Thyroid gland (tissue), 4 donors: ENCODE measurements at regions not wholly inside any gene's neighbourhood (a gene's known extent, or its start where the extent isn't known, plus 50 kb on each side); places are given as distances from the start of the nearest gene placed in this dataset.

Experiments
- DNase-seq, 2 donors: peaks; one replicate each; pipeline ENCODE4 v3.0.0-alpha.2; 2019
- H3K27ac ChIP-seq, 3 donors: fragments of 200-600 bp; sonication (generic); 1 replicate in 2 of 3; 2 replicates in 1 of 3; pipeline ENCODE4 v1.5.1; 2016 to 2019; ENCODE audit warnings: mild to moderate bottlenecking in 1 of 3, moderate library complexity in 1 of 3
- H3K27me3 ChIP-seq: fragments of 200-600 bp; sonication (generic); one replicate; pipeline ENCODE4 v1.5.1; 2019
- H3K36me3 ChIP-seq, 2 donors: fragments of 200-600 bp; sonication (generic); one replicate each; pipeline ENCODE4 v1.5.1; 2016 to 2019
- H3K4me1 ChIP-seq, 2 donors: fragments of 200-600 bp; sonication (generic); one replicate each; pipeline ENCODE4 v1.5.1; 2017 to 2019
- H3K4me3 ChIP-seq, 3 donors: fragments of 200-600 bp; sonication (generic); replicated peaks in 1 of 3; 1 replicate in 2 of 3; 2 replicates in 1 of 3; pipeline ENCODE4 v1.5.1; 2016; ENCODE audit warnings: mild to moderate bottlenecking in 1 of 3
- H3K9me3 ChIP-seq: fragments of 200-600 bp; sonication (generic); one replicate; pipeline ENCODE4 v1.5.1; 2017
- CTCF ChIP-seq, 6 experiments: fragments of 200-600 bp in 3 of 6; fragments of 450-650 bp in 3 of 6; sonication (generic) in 3 of 6; IDR thresholded peaks; one replicate each; pipeline ENCODE4 v1.5.1; 2016 to 2019; ENCODE audit warnings: antibody characterized with exemption in 6 of 6, mild to moderate bottlenecking in 2 of 6, inconsistent platforms in 1 of 6, moderate library complexity in 1 of 6
- POLR2A ChIP-seq, 2 donors: fragments of 450-650 bp; IDR thresholded peaks; one replicate each; pipeline ENCODE4 v1.6.1; 2017; ENCODE audit warnings: antibody characterized with exemption in 2 of 2, mild to moderate bottlenecking in 2 of 2, moderate library complexity in 1 of 2
- WGBS, 2 donors: methylation state at CpG; one replicate each; pipeline ENCODE4 v1.1.5; 2017; 5-methylcytosine and 5-hydroxymethylcytosine counted together
- intact Hi-C: fragments of 100-400 bp; cut with DNase I; formaldehyde crosslinking; loops from one replicate; pipeline ENCODE4 v1.15.1; 2023

DNA sequence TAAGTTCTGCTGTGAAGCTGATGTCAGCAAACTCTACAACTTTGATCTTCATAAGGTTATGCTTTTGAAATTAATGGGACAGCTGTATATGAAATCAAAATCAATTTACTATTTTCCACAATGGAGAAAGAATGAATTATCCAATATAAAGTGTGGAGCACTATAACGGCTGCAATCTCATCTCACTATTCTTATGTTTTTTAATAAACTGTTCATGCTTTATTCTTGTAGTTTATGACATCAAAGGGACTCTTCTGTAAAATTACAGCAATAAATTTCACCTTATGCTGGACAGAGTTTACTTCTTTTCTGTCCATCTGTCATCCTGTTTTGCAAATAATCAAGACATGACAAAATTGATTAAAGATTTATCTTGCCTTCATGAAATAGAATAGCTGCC is 192.5 kb downstream of the TECRL start:
- Histone ChIP-seq H3K36me3 (no peaks in the 10 kb centered on the region), H3K27me3 (no peaks in the 10 kb centered on the region), H3K4me1 (no peaks in the 10 kb centered on the region), H3K9me3 (no peaks in the 10 kb centered on the region), H3K4me3 (no peak overlapping the region), H3K27ac (no peak overlapping the region)
- intact Hi-C loops: no loop called here
- TF ChIP-seq CTCF (IDR thresholded peaks at IDR 0.05): no peak
- TF ChIP-seq POLR2A (IDR thresholded peaks at IDR 0.05): no peak
- WGBS, 2 donors: 78 to 90% methylated on average over 1 of the region's 1 CpG
- no peak for DNase-seq

DNA sequence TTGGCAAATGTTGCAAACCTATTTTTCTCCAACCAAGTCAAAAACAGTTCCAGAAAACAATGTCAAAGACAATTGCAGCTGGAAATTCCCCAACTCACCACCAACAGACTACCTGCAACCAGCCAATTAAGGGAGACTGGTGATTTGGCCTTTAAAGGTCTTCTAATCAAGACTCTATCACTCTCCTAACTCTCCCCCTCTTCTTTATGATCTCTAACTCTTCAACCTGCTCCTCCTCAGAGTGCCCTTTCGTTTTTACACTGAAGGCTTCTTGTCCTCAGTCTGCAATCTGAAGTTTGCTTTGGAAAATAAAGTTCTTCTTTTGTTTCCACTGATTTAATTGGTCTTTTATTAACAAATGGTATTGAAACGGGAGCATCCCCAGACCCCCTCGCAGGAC is 203.9 kb downstream of the TECRL start:
- DNase-seq: no peak
- Histone ChIP-seq H3K9me3 (no peaks in the 10 kb centered on the region), H3K36me3 (no peaks in the 10 kb centered on the region), H3K4me3 (no peak overlapping the region), H3K27me3 (no peaks in the 10 kb centered on the region), H3K27ac (no peak overlapping the region), H3K4me1 (no peaks in the 10 kb centered on the region)
- WGBS, 2 donors: 77 to 80% methylated on average over 3 of the region's 3 CpGs
- intact Hi-C loops: no loop called here
- TF ChIP-seq POLR2A (IDR thresholded peaks at IDR 0.05): no peak
- TF ChIP-seq CTCF (IDR thresholded peaks at IDR 0.05): no peak

- intact Hi-C loops: no loop called here
- H3K36me3 ChIP-seq: no peaks in the 10 kb centered on the region
- no peaks in the 10 kb centered on the region for H3K9me3 ChIP-seq
- no peaks in the 10 kb centered on the region for H3K27me3 ChIP-seq
- no peaks in the 10 kb centered on the region for H3K4me1 ChIP-seq
- H3K27ac ChIP-seq: no peak overlapping the region
- no peak for DNase-seq
- TF ChIP-seq CTCF (IDR thresholded peaks at IDR 0.05) (no peak), POLR2A (IDR thresholded peaks at IDR 0.05) (no peak)
- no peak overlapping the region for H3K4me3 ChIP-seq
- WGBS, 2 donors: 69 to 76% methylated on average over 2 of the region's 2 CpGs
Observed at GRCh38 chr4:64200001-64200555, 209.2 kb downstream of the TECRL start.

GRCh38 chr4:64195582-64195981 is 213.7 kb downstream of the TECRL start:
- 85 to 87% methylated on average over 1 of the region's 1 CpG for WGBS, 2 donors

More at GRCh38 chr4:64195582-64195981, 213.7 kb downstream of the TECRL start:
- Histone ChIP-seq H3K27ac (no peak overlapping the region), H3K4me3 (no peak overlapping the region), H3K36me3 (no peaks in the 10 kb centered on the region), H3K27me3 (no peaks in the 10 kb centered on the region), H3K9me3 (no peaks in the 10 kb centered on the region), H3K4me1 (no peaks in the 10 kb centered on the region)
- no peak for DNase-seq
- intact Hi-C loops: no loop called here
- no peak for TF ChIP-seq CTCF (IDR thresholded peaks at IDR 0.05)
- TF ChIP-seq POLR2A (IDR thresholded peaks at IDR 0.05): no peak
